ENCODE measurements at regions not wholly inside any gene's neighbourhood (a gene's known extent, or its start where the extent isn't known, plus 50 kb on each side); places are given as distances from the start of the nearest gene placed in this dataset.

GRCh38 chr19:16015805-16016173 is 60.5 kb upstream of the TPM4 start:
- Histone ChIP-seq H3K27me3 (ENCODE audit: control insufficient read depth in 1 of 2, insufficient read depth in 2 of 2, low read length in 2 of 2) (no peaks in the 10 kb centered on the region), H3K9me3 (ENCODE audit: control insufficient read depth in 2 of 2, low read length in 2 of 2) (no peaks in the 10 kb centered on the region), H3K9ac (ENCODE audit: low read length in 2 of 2) (no peak overlapping the region), H3K36me3 (ENCODE audit: control insufficient read depth in 2 of 2, insufficient read depth in 2 of 2, low read length in 2 of 2) (no peaks in the 10 kb centered on the region), H3K4me1 (ENCODE audit: control insufficient read depth, insufficient read depth, low read length) (no peaks in the 10 kb centered on the region), H3K27ac (ENCODE audit: low read length) (no peak overlapping the region), H3K4me3 (ENCODE audit: low read length in 2 of 2) (no peak overlapping the region)

- Histone ChIP-seq H3K4me3 (ENCODE audit: low read length in 2 of 2) (no peak overlapping the region), H3K9ac (ENCODE audit: low read length in 2 of 2) (no peak overlapping the region)
Measured at GRCh38 chr19:16016226-16017137, 59.8 kb upstream of the TPM4 start.

GRCh38 chr19:16017138-16017490 is 59.2 kb upstream of the TPM4 start:
- Histone ChIP-seq H3K36me3 (ENCODE audit: control insufficient read depth in 2 of 2, insufficient read depth in 2 of 2, low read length in 2 of 2) (no peaks in the 10 kb centered on the region), H3K27ac (ENCODE audit: low read length) (no peak overlapping the region), H3K9me3 (ENCODE audit: control insufficient read depth in 2 of 2, low read length in 2 of 2) (no peaks in the 10 kb centered on the region), H3K27me3 (ENCODE audit: control insufficient read depth in 1 of 2, insufficient read depth in 2 of 2, low read length in 2 of 2) (no peaks in the 10 kb centered on the region), H3K4me1 (ENCODE audit: control insufficient read depth, insufficient read depth, low read length) (no peaks in the 10 kb centered on the region), H3K4me3 (ENCODE audit: low read length in 2 of 2) (no peak overlapping the region), H3K9ac (ENCODE audit: low read length in 2 of 2) (no peak overlapping the region)

More at GRCh38 chr19:16016226-16017137, 59.8 kb upstream of the TPM4 start:
- no peaks in the 10 kb centered on the region for H3K4me1 ChIP-seq (ENCODE audit: control insufficient read depth, insufficient read depth, low read length)
- H3K36me3 ChIP-seq (ENCODE audit: control insufficient read depth in 2 of 2, insufficient read depth in 2 of 2, low read length in 2 of 2): no peaks in the 10 kb centered on the region
- H3K27me3 ChIP-seq (ENCODE audit: control insufficient read depth in 1 of 2, insufficient read depth in 2 of 2, low read length in 2 of 2): no peaks in the 10 kb centered on the region
- H3K9me3 ChIP-seq (ENCODE audit: control insufficient read depth in 2 of 2, low read length in 2 of 2): no peaks in the 10 kb centered on the region
- H3K27ac ChIP-seq (ENCODE audit: low read length): no peak overlapping the region

GRCh38 chr19:16018106-16018755 is 58.1 kb upstream of the TPM4 start:
- no peak overlapping the region for H3K9ac ChIP-seq (ENCODE audit: low read length in 2 of 2)
- no peaks in the 10 kb centered on the region for H3K4me1 ChIP-seq (ENCODE audit: control insufficient read depth, insufficient read depth, low read length)
- no peaks in the 10 kb centered on the region for H3K36me3 ChIP-seq (ENCODE audit: control insufficient read depth in 2 of 2, insufficient read depth in 2 of 2, low read length in 2 of 2)
- H3K9me3 ChIP-seq (ENCODE audit: control insufficient read depth in 2 of 2, low read length in 2 of 2): no peaks in the 10 kb centered on the region
- H3K4me3 ChIP-seq (ENCODE audit: low read length in 2 of 2): no peak overlapping the region
- no peaks in the 10 kb centered on the region for H3K27me3 ChIP-seq (ENCODE audit: control insufficient read depth in 1 of 2, insufficient read depth in 2 of 2, low read length in 2 of 2)
- no peak overlapping the region for H3K27ac ChIP-seq (ENCODE audit: low read length)

GRCh38 chr19:16018801-16019551 is 57.3 kb upstream of the TPM4 start:
- Histone ChIP-seq H3K4me1 (ENCODE audit: control insufficient read depth, insufficient read depth, low read length) (no peaks in the 10 kb centered on the region), H3K9me3 (ENCODE audit: control insufficient read depth in 2 of 2, low read length in 2 of 2) (no peaks in the 10 kb centered on the region), H3K27ac (ENCODE audit: low read length) (no peak overlapping the region), H3K4me3 (ENCODE audit: low read length in 2 of 2) (no peak overlapping the region), H3K27me3 (ENCODE audit: control insufficient read depth in 1 of 2, insufficient read depth in 2 of 2, low read length in 2 of 2) (no peaks in the 10 kb centered on the region), H3K9ac (ENCODE audit: low read length in 2 of 2) (no peak overlapping the region), H3K36me3 (ENCODE audit: control insufficient read depth in 2 of 2, insufficient read depth in 2 of 2, low read length in 2 of 2) (no peaks in the 10 kb centered on the region)

GRCh38 chr19:16019691-16020448 is 56.4 kb upstream of the TPM4 start:
- no peaks in the 10 kb centered on the region for H3K27me3 ChIP-seq (ENCODE audit: control insufficient read depth in 1 of 2, insufficient read depth in 2 of 2, low read length in 2 of 2)

GRCh38 chr19:16021796-16022195 is 54.5 kb upstream of the TPM4 start:
- Histone ChIP-seq H3K27ac (ENCODE audit: low read length) (no peak overlapping the region), H3K4me1 (ENCODE audit: control insufficient read depth, insufficient read depth, low read length) (no peaks in the 10 kb centered on the region), H3K4me3 (ENCODE audit: low read length in 2 of 2) (no peak overlapping the region), H3K9ac (ENCODE audit: low read length in 2 of 2) (no peak overlapping the region), H3K9me3 (ENCODE audit: control insufficient read depth in 2 of 2, low read length in 2 of 2) (no peaks in the 10 kb centered on the region), H3K27me3 (ENCODE audit: control insufficient read depth in 1 of 2, insufficient read depth in 2 of 2, low read length in 2 of 2) (no peaks in the 10 kb centered on the region), H3K36me3 (ENCODE audit: control insufficient read depth in 2 of 2, insufficient read depth in 2 of 2, low read length in 2 of 2) (no peaks in the 10 kb centered on the region)

More at GRCh38 chr19:16019691-16020448, 56.4 kb upstream of the TPM4 start:
- no peak overlapping the region for H3K27ac ChIP-seq (ENCODE audit: low read length)
- H3K36me3 ChIP-seq (ENCODE audit: control insufficient read depth in 2 of 2, insufficient read depth in 2 of 2, low read length in 2 of 2): no peaks in the 10 kb centered on the region
- H3K4me1 ChIP-seq (ENCODE audit: control insufficient read depth, insufficient read depth, low read length): no peaks in the 10 kb centered on the region
- H3K4me3 ChIP-seq (ENCODE audit: low read length in 2 of 2): no peak overlapping the region
- H3K9ac ChIP-seq (ENCODE audit: low read length in 2 of 2): no peak overlapping the region
- H3K9me3 ChIP-seq (ENCODE audit: control insufficient read depth in 2 of 2, low read length in 2 of 2): no peaks in the 10 kb centered on the region

- Histone ChIP-seq H3K9ac (ENCODE audit: low read length in 2 of 2) (no peak overlapping the region), H3K36me3 (ENCODE audit: control insufficient read depth in 2 of 2, insufficient read depth in 2 of 2, low read length in 2 of 2) (no peaks in the 10 kb centered on the region), H3K27me3 (ENCODE audit: control insufficient read depth in 1 of 2, insufficient read depth in 2 of 2, low read length in 2 of 2) (no peaks in the 10 kb centered on the region), H3K4me3 (ENCODE audit: low read length in 2 of 2) (no peak overlapping the region), H3K27ac (ENCODE audit: low read length) (no peak overlapping the region), H3K9me3 (ENCODE audit: control insufficient read depth in 2 of 2, low read length in 2 of 2) (no peaks in the 10 kb centered on the region), H3K4me1 (ENCODE audit: control insufficient read depth, insufficient read depth, low read length) (no peaks in the 10 kb centered on the region)
Measured at GRCh38 chr19:16022251-16022650, 54.0 kb upstream of the TPM4 start.

GRCh38 chr19:16022681-16023080 is 53.6 kb upstream of the TPM4 start:
- H3K36me3 ChIP-seq (ENCODE audit: control insufficient read depth in 2 of 2, insufficient read depth in 2 of 2, low read length in 2 of 2): no peaks in the 10 kb centered on the region
- no peaks in the 10 kb centered on the region for H3K4me1 ChIP-seq (ENCODE audit: control insufficient read depth, insufficient read depth, low read length)
- no peaks in the 10 kb centered on the region for H3K9me3 ChIP-seq (ENCODE audit: control insufficient read depth in 2 of 2, low read length in 2 of 2)
- no peak overlapping the region for H3K27ac ChIP-seq (ENCODE audit: low read length)
- H3K27me3 ChIP-seq (ENCODE audit: control insufficient read depth in 1 of 2, insufficient read depth in 2 of 2, low read length in 2 of 2): no peaks in the 10 kb centered on the region
- no peak overlapping the region for H3K9ac ChIP-seq (ENCODE audit: low read length in 2 of 2)
- no peak overlapping the region for H3K4me3 ChIP-seq (ENCODE audit: low read length in 2 of 2)

- Histone ChIP-seq H3K4me3 (ENCODE audit: low read length in 2 of 2) (no peak overlapping the region), H3K27ac (ENCODE audit: low read length) (no peak overlapping the region), H3K9me3 (ENCODE audit: control insufficient read depth in 2 of 2, low read length in 2 of 2) (no peaks in the 10 kb centered on the region), H3K4me1 (ENCODE audit: control insufficient read depth, insufficient read depth, low read length) (no peaks in the 10 kb centered on the region), H3K36me3 (ENCODE audit: control insufficient read depth in 2 of 2, insufficient read depth in 2 of 2, low read length in 2 of 2) (no peaks in the 10 kb centered on the region), H3K27me3 (ENCODE audit: control insufficient read depth in 1 of 2, insufficient read depth in 2 of 2, low read length in 2 of 2) (no peaks in the 10 kb centered on the region), H3K9ac (ENCODE audit: low read length in 2 of 2) (no peak overlapping the region)
Measured at GRCh38 chr19:16023146-16023915, 53.0 kb upstream of the TPM4 start.
